ENCODE measurements at regions not wholly inside any gene's neighbourhood (a gene's known extent, or its start where the extent isn't known, plus 50 kb on each side); places are given as distances from the start of the nearest gene placed in this dataset.

- DNase-seq (ENCODE audit: low read depth) = no peak
- no peak overlapping the region for H3K4me3 ChIP-seq (ENCODE audit: control insufficient read depth, low read depth, low read length)
- TF ChIP-seq, protein P1, sequence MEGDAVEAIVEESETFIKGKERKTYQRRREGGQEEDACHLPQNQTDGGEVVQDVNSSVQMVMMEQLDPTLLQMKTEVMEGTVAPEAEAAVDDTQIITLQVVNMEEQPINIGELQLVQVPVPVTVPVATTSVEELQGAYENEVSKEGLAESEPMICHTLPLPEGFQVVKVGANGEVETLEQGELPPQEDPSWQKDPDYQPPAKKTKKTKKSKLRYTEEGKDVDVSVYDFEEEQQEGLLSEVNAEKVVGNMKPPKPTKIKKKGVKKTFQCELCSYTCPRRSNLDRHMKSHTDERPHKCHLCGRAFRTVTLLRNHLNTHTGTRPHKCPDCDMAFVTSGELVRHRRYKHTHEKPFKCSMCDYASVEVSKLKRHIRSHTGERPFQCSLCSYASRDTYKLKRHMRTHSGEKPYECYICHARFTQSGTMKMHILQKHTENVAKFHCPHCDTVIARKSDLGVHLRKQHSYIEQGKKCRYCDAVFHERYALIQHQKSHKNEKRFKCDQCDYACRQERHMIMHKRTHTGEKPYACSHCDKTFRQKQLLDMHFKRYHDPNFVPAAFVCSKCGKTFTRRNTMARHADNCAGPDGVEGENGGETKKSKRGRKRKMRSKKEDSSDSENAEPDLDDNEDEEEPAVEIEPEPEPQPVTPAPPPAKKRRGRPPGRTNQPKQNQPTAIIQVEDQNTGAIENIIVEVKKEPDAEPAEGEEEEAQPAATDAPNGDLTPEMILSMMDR (conservative IDR thresholded peaks at IDR 0.05; ENCODE audit: control insufficient read depth, insufficient read depth, low read depth, low read length) = no peak
Observed at GRCh38 chr10:61181832-61182231, 237.8 kb upstream of the RHOBTB1 start.

DNA sequence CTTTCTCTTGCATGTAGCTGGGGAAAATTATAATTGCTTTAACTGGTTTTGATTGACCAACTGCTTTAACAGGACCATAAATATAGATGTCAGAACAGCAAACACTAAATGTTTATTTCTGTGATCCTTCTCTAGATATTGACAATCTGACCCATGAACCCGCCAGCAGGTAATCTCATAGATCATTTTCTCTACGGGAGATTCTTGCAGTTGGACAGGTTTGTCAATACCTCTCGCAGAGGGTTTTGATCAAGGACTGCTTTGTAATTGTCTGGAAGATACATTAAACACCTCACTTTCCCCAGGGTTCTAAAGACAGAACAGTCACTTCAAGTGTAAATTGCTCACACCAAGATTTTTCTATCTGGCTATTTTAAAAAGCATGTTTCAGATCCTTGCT is 235.8 kb upstream of the RHOBTB1 start:
- no peak for DNase-seq (ENCODE audit: low read depth)
- TF ChIP-seq, protein P1 (conservative IDR thresholded peaks at IDR 0.05; ENCODE audit: control insufficient read depth, insufficient read depth, low read depth, low read length) = no peak
- no peak overlapping the region for H3K4me3 ChIP-seq (ENCODE audit: control insufficient read depth, low read depth, low read length)

- DNase-seq (ENCODE audit: low read depth) = no peak
- TF ChIP-seq, protein P1 (conservative IDR thresholded peaks at IDR 0.05; ENCODE audit: control insufficient read depth, insufficient read depth, low read depth, low read length) = no peak
- no peak overlapping the region for H3K4me3 ChIP-seq (ENCODE audit: control insufficient read depth, low read depth, low read length)
Observed at GRCh38 chr10:61176424-61176823, 232.4 kb upstream of the RHOBTB1 start.

- TF ChIP-seq, protein P1 (conservative IDR thresholded peaks at IDR 0.05; ENCODE audit: control insufficient read depth, insufficient read depth, low read depth, low read length) = no peak
- no peak overlapping the region for H3K4me3 ChIP-seq (ENCODE audit: control insufficient read depth, low read depth, low read length)
- DNase-seq (ENCODE audit: low read depth) = peak; percentile 78
Observed at GRCh38 chr10:61175316-61175715, 231.3 kb upstream of the RHOBTB1 start.

GRCh38 chr10:61173450-61173849 is 229.5 kb upstream of the RHOBTB1 start:
- H3K4me3 ChIP-seq (ENCODE audit: control insufficient read depth, low read depth, low read length) = no peak overlapping the region
- DNase-seq (ENCODE audit: low read depth) = no peak
- TF ChIP-seq, protein P1 (conservative IDR thresholded peaks at IDR 0.05; ENCODE audit: control insufficient read depth, insufficient read depth, low read depth, low read length) = no peak

GRCh38 chr10:61172182-61172926 is 228.4 kb upstream of the RHOBTB1 start:
- TF ChIP-seq, protein P1 (conservative IDR thresholded peaks at IDR 0.05; ENCODE audit: control insufficient read depth, insufficient read depth, low read depth, low read length) = no peak
- no peak overlapping the region for H3K4me3 ChIP-seq (ENCODE audit: control insufficient read depth, low read depth, low read length)
- DNase-seq (ENCODE audit: low read depth) = no peak

Data from fibroblast of mammary gland (primary cell).